WERI-Rb-1 (cell line): ENCODE measurements at regions not wholly inside any gene's neighbourhood (a gene's known extent, or its start where the extent isn't known, plus 50 kb on each side); places are given as distances from the start of the nearest gene placed in this dataset.

ENCODE experiments used
- DNase-seq: peaks from one replicate; pipeline ENCODE4 v3.0.0-alpha.2; 2020
- H3K27ac ChIP-seq: fragments of 250-450 bp; sonication (Bioruptor Pico); 2 replicates; pipeline ENCODE4 v1.5.1; 2020; ENCODE audit warnings: mild to moderate bottlenecking, moderate library complexity
- H3K27me3 ChIP-seq: fragments of 250-450 bp; sonication (Bioruptor Pico); 2 replicates; pipeline ENCODE4 v1.5.1; 2021; ENCODE audit warnings: mild to moderate bottlenecking, low read depth, moderate library complexity; ENCODE audit not compliant: insufficient read depth, severe bottlenecking
- H3K36me3 ChIP-seq: fragments of 250-450 bp; sonication (Bioruptor Pico); 2 replicates; pipeline ENCODE4 v1.5.1; 2020; ENCODE audit warnings: mild to moderate bottlenecking, moderate library complexity
- H3K4me3 ChIP-seq: 2 replicates; pipeline ENCODE4 v1.5.1; 2011; ENCODE audit warnings: low read depth, mild to moderate bottlenecking, control low read depth, low read length
- H3K9me3 ChIP-seq: fragments of 250-450 bp; sonication (Bioruptor Pico); 2 replicates; pipeline ENCODE4 v1.5.1; 2021; ENCODE audit warnings: mild to moderate bottlenecking, moderate library complexity; ENCODE audit not compliant: severe bottlenecking
- TF ChIP-seq, protein P1 (sequence below): IDR thresholded peaks from 2 replicates; pipeline ENCODE4 v1.5.1; 2011; ENCODE audit warnings: low read depth, mild to moderate bottlenecking, control low read depth, inconsistent platforms, low read length

DNA sequence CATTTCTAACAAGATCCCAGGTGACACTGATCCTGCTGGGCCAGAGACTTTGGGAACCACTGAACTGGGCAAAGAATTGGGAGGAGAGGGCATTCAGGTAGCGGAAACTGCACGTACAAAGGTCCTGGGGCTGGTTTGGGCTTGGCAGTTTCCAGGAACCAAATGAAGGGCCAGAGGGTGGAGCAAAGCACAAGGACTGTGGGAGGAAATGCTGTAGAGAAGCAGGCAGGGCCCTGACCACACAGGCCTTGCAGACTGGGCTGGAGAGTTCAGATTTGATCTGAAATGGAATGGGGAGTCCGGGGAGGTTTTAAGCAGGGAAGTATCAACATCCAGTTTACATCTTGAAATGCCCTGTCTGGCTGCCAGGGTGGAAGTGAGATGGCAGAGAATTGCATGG lies 195.1 kb downstream of the PHETA1 start:
- TF ChIP-seq, protein P1, sequence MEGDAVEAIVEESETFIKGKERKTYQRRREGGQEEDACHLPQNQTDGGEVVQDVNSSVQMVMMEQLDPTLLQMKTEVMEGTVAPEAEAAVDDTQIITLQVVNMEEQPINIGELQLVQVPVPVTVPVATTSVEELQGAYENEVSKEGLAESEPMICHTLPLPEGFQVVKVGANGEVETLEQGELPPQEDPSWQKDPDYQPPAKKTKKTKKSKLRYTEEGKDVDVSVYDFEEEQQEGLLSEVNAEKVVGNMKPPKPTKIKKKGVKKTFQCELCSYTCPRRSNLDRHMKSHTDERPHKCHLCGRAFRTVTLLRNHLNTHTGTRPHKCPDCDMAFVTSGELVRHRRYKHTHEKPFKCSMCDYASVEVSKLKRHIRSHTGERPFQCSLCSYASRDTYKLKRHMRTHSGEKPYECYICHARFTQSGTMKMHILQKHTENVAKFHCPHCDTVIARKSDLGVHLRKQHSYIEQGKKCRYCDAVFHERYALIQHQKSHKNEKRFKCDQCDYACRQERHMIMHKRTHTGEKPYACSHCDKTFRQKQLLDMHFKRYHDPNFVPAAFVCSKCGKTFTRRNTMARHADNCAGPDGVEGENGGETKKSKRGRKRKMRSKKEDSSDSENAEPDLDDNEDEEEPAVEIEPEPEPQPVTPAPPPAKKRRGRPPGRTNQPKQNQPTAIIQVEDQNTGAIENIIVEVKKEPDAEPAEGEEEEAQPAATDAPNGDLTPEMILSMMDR = no peak
- no peaks in the 10 kb centered on the region for H3K36me3 ChIP-seq
- H3K9me3 ChIP-seq = no peaks in the 10 kb centered on the region
- H3K4me3 ChIP-seq = no peak overlapping the region
- no peak for DNase-seq
- H3K27me3 ChIP-seq = no peaks in the 10 kb centered on the region
- H3K27ac ChIP-seq = no peak overlapping the region

DNA sequence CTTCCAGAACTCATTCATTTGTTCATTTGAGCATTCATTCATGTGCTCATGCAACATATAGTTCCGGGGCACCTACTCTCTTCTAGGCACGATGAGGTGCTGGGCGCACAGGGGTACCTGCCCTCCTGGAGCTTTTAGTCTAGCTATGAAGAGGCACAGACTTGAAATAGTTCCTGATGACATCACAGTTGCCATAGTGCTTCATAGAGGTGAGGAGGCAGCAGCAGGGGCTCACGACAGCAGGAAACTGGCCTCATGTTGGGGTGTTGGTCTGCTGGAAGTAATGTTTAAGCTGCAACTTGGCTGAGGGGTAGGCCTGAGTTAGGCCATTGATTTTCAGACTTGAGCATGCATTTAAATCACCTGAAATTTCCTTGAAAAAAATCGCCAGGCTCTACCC lies 195.5 kb downstream of the PHETA1 start:
- no peak for DNase-seq
- no peaks in the 10 kb centered on the region for H3K27me3 ChIP-seq
- H3K9me3 ChIP-seq = no peaks in the 10 kb centered on the region
- no peak overlapping the region for H3K27ac ChIP-seq
- TF ChIP-seq, protein P1 = no peak
- no peak overlapping the region for H3K4me3 ChIP-seq
- no peaks in the 10 kb centered on the region for H3K36me3 ChIP-seq

DNA sequence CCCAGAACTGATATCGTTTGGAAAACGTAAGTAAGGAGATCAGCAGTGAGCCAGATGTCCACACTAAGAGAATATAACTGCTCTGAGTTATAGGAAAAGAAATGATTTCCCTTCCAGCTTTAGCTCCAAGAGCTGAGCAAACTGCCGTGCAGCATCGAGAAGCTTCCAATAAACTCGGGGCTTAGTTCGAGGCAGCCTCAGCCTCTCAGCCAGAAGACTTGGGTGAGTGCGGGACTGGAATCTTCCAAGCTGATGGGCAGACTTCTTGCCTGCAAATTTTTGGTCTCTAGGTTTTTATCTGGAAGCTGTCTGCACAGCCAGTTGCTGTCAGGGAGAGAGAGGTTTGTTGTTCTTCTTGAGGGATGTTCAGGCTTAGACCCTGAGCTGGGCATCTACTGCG lies 196.1 kb downstream of the PHETA1 start:
- no peaks in the 10 kb centered on the region for H3K9me3 ChIP-seq
- no peaks in the 10 kb centered on the region for H3K27me3 ChIP-seq
- H3K27ac ChIP-seq = no peak overlapping the region
- DNase-seq = no peak
- no peaks in the 10 kb centered on the region for H3K36me3 ChIP-seq
- TF ChIP-seq, protein P1 = no peak
- H3K4me3 ChIP-seq = no peak overlapping the region

DNA sequence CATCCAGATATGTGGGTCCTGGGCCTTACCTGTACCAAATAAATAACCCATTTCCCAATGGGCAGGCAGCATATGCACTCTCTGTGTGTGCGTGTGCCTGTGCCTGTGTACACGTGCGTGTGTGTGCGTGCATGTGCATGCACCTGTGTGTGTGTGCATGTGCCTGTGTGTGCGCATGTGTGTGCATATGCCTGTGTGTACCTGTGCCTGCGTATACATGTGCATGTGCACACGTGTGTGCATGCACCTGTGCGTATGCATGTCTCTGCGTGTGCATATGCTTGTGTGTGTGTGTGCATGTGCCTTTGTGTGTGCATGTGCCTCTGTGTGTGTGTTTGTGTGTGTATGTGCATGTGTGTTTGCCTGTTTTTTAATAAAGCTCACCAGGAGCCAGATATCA lies 197.1 kb downstream of the PHETA1 start:
- no peak for DNase-seq
- no peaks in the 10 kb centered on the region for H3K27me3 ChIP-seq
- TF ChIP-seq, protein P1 = no peak

DNA sequence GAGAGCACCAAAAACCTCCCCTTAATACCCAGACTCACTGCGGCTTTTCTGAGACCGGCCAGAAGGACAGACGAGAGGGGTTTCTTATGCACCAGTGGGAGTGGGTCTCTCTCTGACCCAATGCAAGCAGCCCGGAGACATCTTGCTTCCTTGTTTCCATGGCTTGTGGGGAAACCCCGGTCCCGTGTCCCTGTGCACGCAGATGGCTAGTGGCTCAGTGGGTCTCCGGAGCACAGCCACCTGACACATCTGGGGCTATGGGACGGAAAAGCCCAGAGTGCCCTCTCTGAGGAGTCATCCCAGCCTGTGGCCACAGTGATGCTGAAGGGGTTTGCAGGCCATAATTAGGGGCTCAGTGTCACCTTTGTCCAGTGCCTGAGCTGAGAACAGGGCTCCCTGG lies 197.6 kb downstream of the PHETA1 start:
- TF ChIP-seq, protein P1 = no peak
- no peaks in the 10 kb centered on the region for H3K27me3 ChIP-seq
- H3K4me3 ChIP-seq = no peak overlapping the region
- no peak for DNase-seq
- H3K27ac ChIP-seq = no peak overlapping the region
- no peaks in the 10 kb centered on the region for H3K36me3 ChIP-seq
- no peaks in the 10 kb centered on the region for H3K9me3 ChIP-seq

More for the DNA sequence above, 197.1 kb downstream of the PHETA1 start:
- no peak overlapping the region for H3K27ac ChIP-seq
- H3K9me3 ChIP-seq = no peaks in the 10 kb centered on the region
- no peak overlapping the region for H3K4me3 ChIP-seq
- no peaks in the 10 kb centered on the region for H3K36me3 ChIP-seq

DNA sequence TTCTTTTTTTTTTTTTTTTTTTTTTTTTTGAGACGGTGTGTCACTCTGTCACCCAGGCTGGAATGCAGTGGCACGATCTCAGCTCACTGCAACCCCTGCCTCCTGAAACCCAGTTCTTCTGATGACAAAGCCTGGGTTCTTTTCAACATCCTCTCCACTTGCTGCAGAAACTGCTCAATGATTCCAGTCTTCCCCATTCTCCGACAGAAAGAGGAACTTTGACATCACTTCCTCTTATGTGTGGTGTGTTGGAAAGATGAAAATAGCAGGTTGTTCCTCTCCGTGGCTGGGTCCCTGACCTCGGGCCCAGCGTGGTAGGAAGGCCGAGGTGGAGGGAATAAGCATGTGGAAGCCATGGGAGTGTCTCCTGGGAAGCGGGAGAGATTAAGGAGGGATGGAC lies 198.4 kb downstream of the PHETA1 start:
- Histone ChIP-seq H3K4me3 (no peak overlapping the region), H3K27ac (no peak overlapping the region), H3K9me3 (no peaks in the 10 kb centered on the region), H3K27me3 (no peaks in the 10 kb centered on the region), H3K36me3 (no peaks in the 10 kb centered on the region)
- TF ChIP-seq, protein P1 = no peak
- no peak for DNase-seq
